ENCODE measurements at regions not wholly inside any gene's neighbourhood (a gene's known extent, or its start where the extent isn't known, plus 50 kb on each side); places are given as distances from the start of the nearest gene placed in this dataset.
"Not testable (repeated sequence)": the region's sequence is repeated elsewhere in the genome, so short reads cannot be mapped to it uniquely, and the experiment has no call there.

DNA sequence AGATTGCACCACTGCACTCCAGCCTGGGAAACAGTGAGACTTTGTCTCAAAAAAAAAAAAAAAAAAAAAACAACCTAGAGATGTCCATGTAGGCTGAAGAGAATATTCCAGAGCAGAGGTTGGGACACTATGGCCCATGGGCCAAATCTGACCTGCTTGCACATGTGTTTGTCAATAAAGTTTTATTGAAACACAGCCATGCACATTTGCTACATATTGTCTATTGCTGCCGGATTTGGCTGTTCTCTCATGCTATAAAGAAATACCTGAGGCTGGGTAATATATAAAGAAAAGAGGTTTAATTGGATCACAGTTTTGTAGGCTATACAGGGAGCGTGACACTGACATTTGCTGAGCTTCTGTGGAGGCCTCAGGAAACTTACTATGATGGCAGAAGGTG lies 102.3 kb upstream of the FAM90A26 start:
- H3K4me3 ChIP-seq (ENCODE audit: insufficient read depth, low read length); H4K20me1 ChIP-seq (ENCODE audit: insufficient read depth, low read length); H2AFZ ChIP-seq (ENCODE audit: low read length); H3K4me1 ChIP-seq (ENCODE audit: insufficient read depth, low read length); H3K27me3 ChIP-seq (ENCODE audit: insufficient read depth, low read length); H3K27ac ChIP-seq (ENCODE audit: low read depth, low read length); H3K36me3 ChIP-seq (ENCODE audit: insufficient read depth, low read length); DNase-seq (ENCODE audit: insufficient read length, low spot score, missing footprints); H3K4me2 ChIP-seq (ENCODE audit: insufficient read depth, low read length); H3K9me3 ChIP-seq (ENCODE audit: low read depth, low read length); H3K79me2 ChIP-seq (ENCODE audit: insufficient read depth, low read length): not testable (repeated sequence)

- H3K27me3 ChIP-seq (ENCODE audit: insufficient read depth, low read length); H3K4me1 ChIP-seq (ENCODE audit: insufficient read depth, low read length); H3K36me3 ChIP-seq (ENCODE audit: insufficient read depth, low read length); H4K20me1 ChIP-seq (ENCODE audit: insufficient read depth, low read length); H3K4me2 ChIP-seq (ENCODE audit: insufficient read depth, low read length); H3K79me2 ChIP-seq (ENCODE audit: insufficient read depth, low read length); H3K27ac ChIP-seq (ENCODE audit: low read depth, low read length); H3K9me3 ChIP-seq (ENCODE audit: low read depth, low read length); H2AFZ ChIP-seq (ENCODE audit: low read length); H3K4me3 ChIP-seq (ENCODE audit: insufficient read depth, low read length); DNase-seq (ENCODE audit: insufficient read length, low spot score, missing footprints): not testable (repeated sequence)
Observed at GRCh38 chr4:9063612-9064011, 106.6 kb upstream of the FAM90A26 start.

- not testable (repeated sequence) for H3K27ac ChIP-seq (ENCODE audit: low read depth, low read length); H4K20me1 ChIP-seq (ENCODE audit: insufficient read depth, low read length); H3K9me3 ChIP-seq (ENCODE audit: low read depth, low read length)
Observed at GRCh38 chr4:9024866-9025265, 145.3 kb upstream of the FAM90A26 start.

GRCh38 chr4:9009792-9010191 lies 138.2 kb upstream of the HMX1 start:
- not testable (repeated sequence) for DNase-seq (ENCODE audit: insufficient read length, low spot score, missing footprints); H2AFZ ChIP-seq (ENCODE audit: low read length); H3K9me3 ChIP-seq (ENCODE audit: low read depth, low read length); H3K36me3 ChIP-seq (ENCODE audit: insufficient read depth, low read length); H3K4me1 ChIP-seq (ENCODE audit: insufficient read depth, low read length); H4K20me1 ChIP-seq (ENCODE audit: insufficient read depth, low read length); H3K4me3 ChIP-seq (ENCODE audit: insufficient read depth, low read length); H3K27ac ChIP-seq (ENCODE audit: low read depth, low read length); H3K27me3 ChIP-seq (ENCODE audit: insufficient read depth, low read length); H3K4me2 ChIP-seq (ENCODE audit: insufficient read depth, low read length); H3K79me2 ChIP-seq (ENCODE audit: insufficient read depth, low read length)

More at GRCh38 chr4:9024866-9025265, 145.3 kb upstream of the FAM90A26 start:
- H3K4me1 ChIP-seq (ENCODE audit: insufficient read depth, low read length); H3K36me3 ChIP-seq (ENCODE audit: insufficient read depth, low read length); DNase-seq (ENCODE audit: insufficient read length, low spot score, missing footprints); H2AFZ ChIP-seq (ENCODE audit: low read length); H3K4me2 ChIP-seq (ENCODE audit: insufficient read depth, low read length); H3K79me2 ChIP-seq (ENCODE audit: insufficient read depth, low read length); H3K4me3 ChIP-seq (ENCODE audit: insufficient read depth, low read length); H3K27me3 ChIP-seq (ENCODE audit: insufficient read depth, low read length): not testable (repeated sequence)

GRCh38 chr4:9008407-9008806 lies 136.8 kb upstream of the HMX1 start:
- not testable (repeated sequence) for H4K20me1 ChIP-seq (ENCODE audit: insufficient read depth, low read length); H3K27me3 ChIP-seq (ENCODE audit: insufficient read depth, low read length); H3K79me2 ChIP-seq (ENCODE audit: insufficient read depth, low read length); H3K4me3 ChIP-seq (ENCODE audit: insufficient read depth, low read length); H3K27ac ChIP-seq (ENCODE audit: low read depth, low read length); H3K36me3 ChIP-seq (ENCODE audit: insufficient read depth, low read length); H3K4me2 ChIP-seq (ENCODE audit: insufficient read depth, low read length); H2AFZ ChIP-seq (ENCODE audit: low read length); DNase-seq (ENCODE audit: insufficient read length, low spot score, missing footprints); H3K9me3 ChIP-seq (ENCODE audit: low read depth, low read length); H3K4me1 ChIP-seq (ENCODE audit: insufficient read depth, low read length)

DNA sequence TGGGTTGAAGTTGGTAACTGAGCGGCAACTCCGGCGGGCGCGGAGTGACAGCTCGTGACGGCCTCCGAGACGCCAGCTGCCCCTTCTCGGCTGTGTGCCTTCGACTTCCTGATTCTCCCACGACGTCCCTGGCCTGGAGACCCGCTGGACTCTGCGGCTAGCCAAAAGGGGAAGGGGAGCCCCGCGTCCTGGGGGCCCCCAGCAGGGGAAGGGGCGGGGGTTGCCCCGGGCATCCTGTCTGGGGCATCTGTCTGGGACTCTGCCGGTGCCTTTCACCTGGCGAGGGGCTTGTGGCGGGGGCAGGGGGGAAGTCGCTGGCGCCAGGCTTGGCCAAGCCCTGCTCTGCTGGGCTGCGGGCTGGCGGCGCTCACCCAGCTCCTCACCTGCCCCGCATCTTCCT lies 129.5 kb upstream of the HMX1 start:
- H3K4me3 ChIP-seq (ENCODE audit: insufficient read depth, low read length) = peak overlapping the region; percentile 47
- not testable (repeated sequence) for H3K9me3 ChIP-seq (ENCODE audit: low read depth, low read length); DNase-seq (ENCODE audit: insufficient read length, low spot score, missing footprints); H3K79me2 ChIP-seq (ENCODE audit: insufficient read depth, low read length); H3K4me1 ChIP-seq (ENCODE audit: insufficient read depth, low read length); H3K4me2 ChIP-seq (ENCODE audit: insufficient read depth, low read length); H3K27me3 ChIP-seq (ENCODE audit: insufficient read depth, low read length); H2AFZ ChIP-seq (ENCODE audit: low read length); H4K20me1 ChIP-seq (ENCODE audit: insufficient read depth, low read length); H3K36me3 ChIP-seq (ENCODE audit: insufficient read depth, low read length); H3K27ac ChIP-seq (ENCODE audit: low read depth, low read length)

DNA sequence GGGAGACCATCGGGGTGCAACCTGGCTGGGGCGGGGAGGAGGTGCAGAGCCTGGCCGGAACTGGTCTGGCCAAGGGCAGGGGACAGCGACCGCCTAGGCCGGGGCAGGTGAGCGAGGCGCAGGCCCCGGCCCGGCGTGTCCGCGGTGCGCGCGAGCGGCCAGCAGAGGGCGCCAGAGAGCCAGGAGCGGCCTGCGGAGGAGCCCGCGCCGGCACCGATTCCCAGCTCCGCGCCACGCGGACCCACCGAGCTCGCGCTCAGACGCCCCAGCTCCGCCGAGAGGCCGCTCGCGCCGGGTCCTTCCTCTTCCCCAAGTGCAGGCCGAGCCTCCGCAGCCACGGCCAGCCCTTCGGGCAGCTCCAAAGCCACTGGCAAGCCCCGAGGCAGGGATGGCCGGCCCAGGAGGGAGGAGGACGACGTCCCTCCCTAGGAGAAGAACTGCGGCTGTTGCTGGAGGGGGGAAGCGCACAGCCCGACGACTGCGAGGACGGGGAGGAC lies 128.9 kb upstream of the HMX1 start:
- TF ChIP-seq CTCF (IDR thresholded peaks at IDR 0.05; ENCODE audit: extremely low read depth, low read depth, low read length) = peak; percentile 41
- not testable (repeated sequence) for H4K20me1 ChIP-seq (ENCODE audit: insufficient read depth, low read length); H2AFZ ChIP-seq (ENCODE audit: low read length); H3K4me3 ChIP-seq (ENCODE audit: insufficient read depth, low read length); H3K4me2 ChIP-seq (ENCODE audit: insufficient read depth, low read length); H3K27me3 ChIP-seq (ENCODE audit: insufficient read depth, low read length); H3K9me3 ChIP-seq (ENCODE audit: low read depth, low read length); H3K36me3 ChIP-seq (ENCODE audit: insufficient read depth, low read length); H3K4me1 ChIP-seq (ENCODE audit: insufficient read depth, low read length); H3K79me2 ChIP-seq (ENCODE audit: insufficient read depth, low read length); H3K27ac ChIP-seq (ENCODE audit: low read depth, low read length)
- peak; percentile 92 for DNase-seq (ENCODE audit: insufficient read length, low spot score, missing footprints)

DNA sequence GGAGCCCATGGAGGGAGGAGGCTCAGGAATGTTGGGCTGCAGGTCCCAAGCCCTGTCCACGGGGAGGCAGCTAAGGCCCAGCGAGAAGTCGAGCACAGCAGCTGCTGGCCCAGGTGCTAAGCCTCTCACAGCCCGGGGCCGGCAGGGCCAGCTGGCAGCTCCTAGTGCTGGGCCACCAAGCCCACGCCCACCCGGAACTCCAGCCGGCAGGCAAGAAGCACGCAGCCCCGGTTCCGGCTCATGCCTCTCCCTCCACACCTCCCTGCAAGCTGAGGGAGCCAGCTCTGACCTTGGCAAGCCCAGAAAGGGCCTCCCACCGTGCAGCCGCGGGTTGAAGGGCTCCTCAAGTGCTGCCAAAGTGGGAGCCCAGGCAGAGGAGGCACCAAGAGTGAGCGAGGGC lies 121.3 kb upstream of the HMX1 start:
- H3K27ac ChIP-seq (ENCODE audit: low read depth, low read length); H3K36me3 ChIP-seq (ENCODE audit: insufficient read depth, low read length); H3K9me3 ChIP-seq (ENCODE audit: low read depth, low read length); H3K4me2 ChIP-seq (ENCODE audit: insufficient read depth, low read length); H3K4me3 ChIP-seq (ENCODE audit: insufficient read depth, low read length); H3K27me3 ChIP-seq (ENCODE audit: insufficient read depth, low read length); H4K20me1 ChIP-seq (ENCODE audit: insufficient read depth, low read length); H2AFZ ChIP-seq (ENCODE audit: low read length); H3K79me2 ChIP-seq (ENCODE audit: insufficient read depth, low read length); DNase-seq (ENCODE audit: insufficient read length, low spot score, missing footprints); H3K4me1 ChIP-seq (ENCODE audit: insufficient read depth, low read length): not testable (repeated sequence)

- H3K4me1 ChIP-seq (ENCODE audit: insufficient read depth, low read length); H3K27ac ChIP-seq (ENCODE audit: low read depth, low read length); H4K20me1 ChIP-seq (ENCODE audit: insufficient read depth, low read length); H3K79me2 ChIP-seq (ENCODE audit: insufficient read depth, low read length); H3K9me3 ChIP-seq (ENCODE audit: low read depth, low read length); H2AFZ ChIP-seq (ENCODE audit: low read length); H3K4me3 ChIP-seq (ENCODE audit: insufficient read depth, low read length); H3K4me2 ChIP-seq (ENCODE audit: insufficient read depth, low read length); DNase-seq (ENCODE audit: insufficient read length, low spot score, missing footprints); H3K27me3 ChIP-seq (ENCODE audit: insufficient read depth, low read length); H3K36me3 ChIP-seq (ENCODE audit: insufficient read depth, low read length): not testable (repeated sequence)
Observed at GRCh38 chr4:8991449-8991848, 119.8 kb upstream of the HMX1 start.
